IMR-90 (cell line): ENCODE measurements at regions not wholly inside any gene's neighbourhood (a gene's known extent, or its start where the extent isn't known, plus 50 kb on each side); places are given as distances from the start of the nearest gene placed in this dataset.

Experiments used
- ATAC-seq: fragments of 200-7000 bp; cut with Tn5 transposase; 2 replicates; pipeline ENCODE4 v1.9.1; 2020; ENCODE audit warnings: low read depth, mild to moderate bottlenecking, moderate library complexity
- BruUV-seq: library from RNA; stranded (reverse); fragments of 400-500 nt; replicated peaks from 2 replicates; lab custom pipeline; 2021; lab: Mats Ljungman, UMichigan
- CTCF ChIA-PET: fragments of 300-600 bp; formaldehyde crosslinking; extraction: SDS; loops from one replicate; lab custom pipeline; 2021; ENCODE audit warnings: antibody characterized with exemption; lab: Yijun Ruan, JAX
- POLR2A ChIA-PET: fragments of 300-600 bp; sonication (Branson Sonifier 250); formaldehyde crosslinking; loops from one replicate; lab custom pipeline; 2022; ENCODE audit warnings: antibody characterized with exemption; ENCODE audit not compliant: unreplicated experiment; lab: Charles Lee
- DNase-seq: peaks from one replicate; pipeline ENCODE4 v3.0.0; 2013
- H2AFZ ChIP-seq: replicated peaks from 2 replicates; pipeline ENCODE3; 2013; ENCODE audit warnings: low read length, mild to moderate bottlenecking; ENCODE audit not compliant: poor library complexity
- H2AK5ac ChIP-seq: 2 replicates; pipeline ENCODE4 v1.6.1; 2013; ENCODE audit warnings: low read depth, low read length, inconsistent platforms
- H2AK9ac ChIP-seq: replicated peaks from 2 replicates; pipeline ENCODE3; 2013; ENCODE audit warnings: mild to moderate bottlenecking, low read depth, low read length, moderate library complexity; ENCODE audit not compliant: poor library complexity
- H2BK120ac ChIP-seq: 2 replicates; pipeline ENCODE4 v1.6.1; 2013; ENCODE audit warnings: low read depth, low read length, inconsistent platforms
- H2BK15ac ChIP-seq: 3 replicates; pipeline ENCODE4 v1.6.1; 2013; ENCODE audit warnings: low read depth, low read length, inconsistent platforms
- H2BK20ac ChIP-seq: 2 replicates; pipeline ENCODE4 v1.6.1; 2013; ENCODE audit warnings: low read depth, mild to moderate bottlenecking, inconsistent platforms, low read length, moderate library complexity
- H2BK5ac ChIP-seq: 2 replicates; pipeline ENCODE4 v1.6.1; 2013; ENCODE audit warnings: mild to moderate bottlenecking, low read depth, low read length, inconsistent platforms; ENCODE audit not compliant: poor library complexity, severe bottlenecking
- H3K14ac ChIP-seq: replicated peaks from 2 replicates; pipeline ENCODE4 v1.6.1; 2013; ENCODE audit warnings: low read depth, low read length, inconsistent platforms
- H3K18ac ChIP-seq: 2 replicates; pipeline ENCODE4 v1.6.1; 2013; ENCODE audit warnings: low read depth, low read length, control low read depth
- H3K23ac ChIP-seq: 2 replicates; pipeline ENCODE4 v1.6.1; 2013; ENCODE audit warnings: low read depth, low read length, inconsistent platforms
- H3K27ac ChIP-seq: 2 replicates; pipeline ENCODE4 v1.5.1; 2013; ENCODE audit warnings: mild to moderate bottlenecking, control low read depth, low read length; ENCODE audit not compliant: insufficient read depth
- H3K27me3 ChIP-seq: 2 replicates; pipeline ENCODE4 v1.6.1; 2013; ENCODE audit warnings: low read length; ENCODE audit not compliant: control insufficient read depth, insufficient read depth
- H3K36me3 ChIP-seq: 2 replicates; pipeline ENCODE4 v1.6.1; 2013; ENCODE audit warnings: low read length, mixed read lengths; ENCODE audit not compliant: control insufficient read depth, insufficient read depth
- H3K4ac ChIP-seq: 2 replicates; pipeline ENCODE4 v1.6.1; 2013; ENCODE audit warnings: low read depth, low read length, inconsistent platforms
- H3K4me1 ChIP-seq: 2 replicates; pipeline ENCODE4 v1.6.1; 2013; ENCODE audit warnings: low read length, mixed read lengths; ENCODE audit not compliant: control insufficient read depth, insufficient read depth
- H3K4me2 ChIP-seq: 2 replicates; pipeline ENCODE4 v1.6.1; 2013; ENCODE audit warnings: low read depth, mild to moderate bottlenecking, control low read depth, low read length, moderate library complexity
- H3K4me3 ChIP-seq: 2 replicates; pipeline ENCODE4 v1.5.1; 2013; ENCODE audit warnings: low read depth, mild to moderate bottlenecking, control low read depth, low read length, moderate library complexity; ENCODE audit not compliant: insufficient read depth
- H3K56ac ChIP-seq: 2 replicates; pipeline ENCODE4 v1.6.1; 2013; ENCODE audit warnings: low read length, inconsistent platforms; ENCODE audit not compliant: insufficient read depth; ENCODE audit errors: extremely low read depth
- H3K79me1 ChIP-seq, 2 experiments: 2 replicates each; pipeline ENCODE4 v1.6.1; 2013; ENCODE audit warnings: low read length in 2 of 2, inconsistent platforms in 1 of 2, low read depth in 1 of 2
- H3K9ac ChIP-seq: 2 replicates; pipeline ENCODE4 v1.6.1; 2013; ENCODE audit warnings: low read depth, low read length, control low read depth
- H3K9me1 ChIP-seq: 2 replicates; pipeline ENCODE4 v1.6.1; 2013; ENCODE audit warnings: low read length, inconsistent platforms; ENCODE audit not compliant: insufficient read depth
- H3K9me3 ChIP-seq: 2 replicates; pipeline ENCODE4 v1.6.1; 2013; ENCODE audit warnings: low read length; ENCODE audit not compliant: control insufficient read depth, insufficient read depth
- H4K20me1 ChIP-seq: 2 replicates; pipeline ENCODE4 v1.6.1; 2013; ENCODE audit warnings: low read length, inconsistent platforms; ENCODE audit not compliant: insufficient read depth
- H4K5ac ChIP-seq: 2 replicates; pipeline ENCODE4 v1.6.1; 2013; ENCODE audit warnings: mild to moderate bottlenecking, low read depth, low read length, control low read depth
- H4K8ac ChIP-seq, 2 experiments: 2 replicates each; pipeline ENCODE4 v1.6.1; 2013; ENCODE audit warnings: low read depth in 2 of 2, low read length in 2 of 2, control low read depth in 1 of 2, inconsistent platforms in 1 of 2
- H4K91ac ChIP-seq: 2 replicates; pipeline ENCODE4 v1.6.1; 2013; ENCODE audit warnings: low read depth, low read length, inconsistent platforms; ENCODE audit not compliant: insufficient read depth
- MAFK ChIP-seq: IDR thresholded peaks from 2 replicates; pipeline ENCODE4 v1.6.1; 2012; ENCODE audit warnings: low read depth, low read length, improper control_type of control experiment
- dilution Hi-C: fragments of 300-500 bp; cut with HindIII; formaldehyde crosslinking; loops from one replicate; pipeline ENCODE4 v1.14.3; 2018; ENCODE audit warnings: low sequenced_read_pairs; ENCODE audit not compliant: unreplicated experiment
- in situ Hi-C: fragments of 300-500 bp; cut with MboI; formaldehyde crosslinking; loops from 3 replicates; pipeline ENCODE4 v1.14.3; 2019; ENCODE audit warnings: low sequenced_read_pairs, inconsistent platforms, mixed read lengths
- intact Hi-C: fragments of 100-400 bp; cut with micrococcal nuclease; formaldehyde crosslinking; loops from 2 replicates; pipeline ENCODE4 v1.10.0; 2022

DNA sequence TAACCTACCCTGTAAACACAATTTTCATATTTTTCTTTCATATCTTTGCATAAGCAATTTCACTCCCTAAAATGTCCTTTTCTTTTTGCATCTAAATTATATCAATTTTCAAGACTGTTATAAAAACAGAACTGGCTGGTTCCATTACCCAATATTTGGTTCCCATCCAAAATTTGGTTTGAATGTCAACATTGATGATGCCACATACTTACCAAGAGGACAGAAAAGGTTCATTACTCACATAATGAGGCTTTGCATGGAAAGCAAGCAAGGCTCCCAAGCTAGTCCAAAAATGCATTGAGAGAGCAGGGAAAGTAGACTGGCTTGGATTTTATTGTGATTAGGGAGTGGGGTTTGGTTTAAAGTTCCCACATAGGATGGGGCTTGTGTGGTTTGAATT lies 144.4 kb upstream of the AKIRIN2 start:
- intact Hi-C loops: no loop called here
- ChIA-PET CTCF (interaction anchor here (0.7 kb wide), 1 partner anchor 62 kb away, joined by 3 read pairs; no protein-coding TSS in a partner anchor), POLR2A (no interaction called here)
- DNase-seq (no peak), ATAC-seq (no peak)
- Histone ChIP-seq H2BK5ac (no peak overlapping the region), H3K18ac (no peak overlapping the region), H2AFZ (no peak overlapping the region), H3K4me2 (no peak overlapping the region), H3K56ac (no peak overlapping the region), H4K8ac (no peak overlapping the region), H3K36me3 (no peaks in the 10 kb centered on the region), H2BK20ac (no peak overlapping the region), H2AK5ac (no peak overlapping the region), H3K23ac (no peak overlapping the region), H4K91ac (no peak overlapping the region), H2BK120ac (no peak overlapping the region), H3K79me1 (no peaks in the 10 kb centered on the region), H3K27ac (no peak overlapping the region), H3K9me1 (no peaks in the 10 kb centered on the region), H3K4me3 (no peak overlapping the region), H3K14ac (no peak overlapping the region), H4K20me1 (no peaks in the 10 kb centered on the region), H3K27me3 (peaks cover 7% of the 10 kb centered on the region; the same call in 1 of the 2 replicates), H2AK9ac (no peak overlapping the region), H3K4me1 (no peaks in the 10 kb centered on the region), H4K5ac (no peak overlapping the region), H3K4ac (no peak overlapping the region), H3K9ac (no peak overlapping the region), H3K9me3 (no peaks in the 10 kb centered on the region), H2BK15ac (no peak overlapping the region)
- in situ Hi-C loops: no loop called here
- TF ChIP-seq MAFK: no peak
- BruUV-seq: no TSS peak
- dilution Hi-C loops: no loop called here
